ENCODE measurements at regions not wholly inside any gene's neighbourhood (a gene's known extent, or its start where the extent isn't known, plus 50 kb on each side); places are given as distances from the start of the nearest gene placed in this dataset.

DNA sequence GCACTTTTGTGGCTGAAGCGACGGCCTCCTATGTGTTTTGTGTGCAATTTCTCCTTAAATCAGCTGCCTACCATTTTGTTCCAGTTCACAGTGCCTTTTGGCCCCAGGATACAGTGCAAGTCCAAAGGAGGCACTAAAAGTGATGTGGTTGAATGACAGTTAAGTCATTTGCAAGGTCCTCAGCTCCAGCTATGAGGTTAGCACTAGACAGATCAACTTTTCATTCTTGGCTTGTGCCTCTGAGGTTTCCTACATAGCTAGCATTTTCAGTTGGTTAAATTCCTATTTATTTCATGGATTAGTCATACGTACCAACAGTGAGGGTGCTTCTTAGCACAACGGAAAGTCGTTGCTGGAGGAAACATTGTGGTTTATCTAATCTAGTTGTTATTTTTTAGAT lies 59.3 kb upstream of the NTPCR start:
- no peak overlapping the region for H4K8ac ChIP-seq (ENCODE audit: extremely low read depth, insufficient read depth, low read length)
- no peak for DNase-seq (ENCODE audit: low read depth in 1 of 2, low spot score in 2 of 2)
- H3K56ac ChIP-seq (replicated peaks; ENCODE audit: insufficient read length, low read depth, low read length): no peak overlapping the region
- no peak overlapping the region for H3K14ac ChIP-seq (ENCODE audit: insufficient read length)
- FAIRE-seq: no peak
- no peaks in the 10 kb centered on the region for H3K79me1 ChIP-seq (ENCODE audit: low read depth, low read length)
- WGBS, 2 experiments (ENCODE audit: extremely low coverage in 1 of 2, insufficient coverage in 1 of 2, insufficient read length in 1 of 2, insufficient replicate concordance in 2 of 2, low coverage in 1 of 2, low lambda C conversion rate in 2 of 2, missing lambda C conversion rate in 1 of 2): 97% methylated on average over 5 of the region's 5 CpGs; no CpG with 5 or more reads in 1 of the 2 experiments
- ChIA-PET CTCF (ENCODE audit: partially characterized antibody) (interaction anchor here (1.2 to 7.3 kb wide), 3 partner anchors 11 to 415 kb away, joined by 3 to 47 read pairs (median 4); no protein-coding TSS in a partner anchor), POLR2A (ENCODE audit: partially characterized antibody) (no interaction called here)
- H2BK120ac ChIP-seq (replicated peaks; ENCODE audit: low read depth, low read length): no peak overlapping the region
- no peak overlapping the region for H3K27ac ChIP-seq (ENCODE audit: low read depth, low read length)
- no peak overlapping the region for H3K23ac ChIP-seq (ENCODE audit: insufficient read length)
- H2BK12ac ChIP-seq (ENCODE audit: low read depth, low read length): no peak overlapping the region
- H3K27me3 ChIP-seq (replicated peaks in 1 of 4; ENCODE audit: control insufficient read depth in 3 of 4, extremely low read depth in 1 of 4, insufficient read depth in 3 of 4, low read length in 3 of 4): no peaks in the 10 kb centered on the region
- no peak overlapping the region for H4K91ac ChIP-seq (replicated peaks; ENCODE audit: insufficient read length, low read length)
- no peak overlapping the region for H2BK20ac ChIP-seq (ENCODE audit: low read length)
- H3K4me2 ChIP-seq (ENCODE audit: insufficient read depth in 1 of 2, low read depth in 2 of 2, low read length in 2 of 2): no peak overlapping the region
- H2BK5ac ChIP-seq (ENCODE audit: low read depth, low read length): no peak overlapping the region
- no peak overlapping the region for H3K4me3 ChIP-seq (ENCODE audit: extremely low read depth in 1 of 4, insufficient read depth in 2 of 4, low read depth in 3 of 4, low read length in 4 of 4)
- H3K4ac ChIP-seq (replicated peaks; ENCODE audit: insufficient read length, low read depth, low read length): no peak overlapping the region
- no peak overlapping the region for H2BK15ac ChIP-seq (ENCODE audit: low read length)
- no peak overlapping the region for H3K9ac ChIP-seq (replicated peaks in 1 of 4; ENCODE audit: extremely low read depth in 1 of 4, low read depth in 3 of 4, low read length in 3 of 4)
- no peaks in the 10 kb centered on the region for H3K4me1 ChIP-seq (replicated peaks in 1 of 4; ENCODE audit: control insufficient read depth in 3 of 4, insufficient read depth in 4 of 4, low read length in 3 of 4)
- H3K79me2 ChIP-seq (ENCODE audit: control insufficient read depth in 1 of 2, insufficient read depth in 2 of 2, low read length in 2 of 2): no peaks in the 10 kb centered on the region
- H2AK5ac ChIP-seq (ENCODE audit: low read depth, low read length): no peak overlapping the region
- no peak overlapping the region for H3K18ac ChIP-seq (ENCODE audit: extremely low read depth, low read length)
- TF ChIP-seq GABPA (IDR thresholded peaks at IDR 0.05; ENCODE audit: borderline replicate concordance, insufficient read depth, low read length): no peak
- no peak for TF ChIP-seq EZH2 (IDR thresholded peaks at IDR 0.05; ENCODE audit: low read depth, low read length, severe bottlenecking)
- no peak for TF ChIP-seq TEAD4 (IDR thresholded peaks at IDR 0.05; ENCODE audit: low read depth, low read length)
- no peak for TF ChIP-seq TAF7 (optimal IDR thresholded peaks at IDR 0.05; ENCODE audit: borderline replicate concordance, low read depth, low read length)
- TF ChIP-seq SP4 (IDR thresholded peaks at IDR 0.05; ENCODE audit: low read length): no peak
- TF ChIP-seq YY1 (IDR thresholded peaks at IDR 0.05; ENCODE audit: low read depth, low read length): no peak
- TF ChIP-seq ASH2L (IDR thresholded peaks at IDR 0.05; ENCODE audit: low read length): no peak
- no peak for TF ChIP-seq GTF2F1 (IDR thresholded peaks at IDR 0.05; ENCODE audit: borderline replicate concordance, low read depth, low read length)
- no peak for TF ChIP-seq ZNF274 (IDR thresholded peaks at IDR 0.05; ENCODE audit: borderline replicate concordance, extremely low read depth, low read length)
- TF ChIP-seq BACH1 (IDR thresholded peaks at IDR 0.05; ENCODE audit: low read length): no peak
- no peak for TF ChIP-seq RNF2 (IDR thresholded peaks at IDR 0.05; ENCODE audit: borderline replicate concordance, low read depth, low read length, missing control alignments, poor library complexity, severe bottlenecking)
- no peak for TF ChIP-seq HDAC6 (IDR thresholded peaks at IDR 0.05; ENCODE audit: low read depth, low read length)
- no peak for TF ChIP-seq BRCA1 (IDR thresholded peaks at IDR 0.05; ENCODE audit: low read depth, low read length)
- TF ChIP-seq EGR1 (IDR thresholded peaks at IDR 0.05; ENCODE audit: borderline replicate concordance, low read depth, low read length): no peak
- no peak for TF ChIP-seq PHF8 (conservative IDR thresholded peaks at IDR 0.05; ENCODE audit: low read depth, low read length)
- no peak for TF ChIP-seq CBX8 (IDR thresholded peaks at IDR 0.05; ENCODE audit: borderline replicate concordance, low read depth, low read length)
- no peaks in the 10 kb centered on the region for H3K23me2 ChIP-seq (ENCODE audit: low read depth, low read length)
- no peak overlapping the region for H4K5ac ChIP-seq (ENCODE audit: insufficient read length, low read depth, low read length)
- no peak overlapping the region for H2AFZ ChIP-seq (ENCODE audit: low read length)
- no peaks in the 10 kb centered on the region for H4K20me1 ChIP-seq (replicated peaks in 1 of 2; ENCODE audit: control insufficient read depth in 1 of 2, insufficient read depth in 2 of 2, low read length in 2 of 2)
- H3K9me3 ChIP-seq (ENCODE audit: insufficient read depth in 2 of 2, low read depth in 1 of 2, low read length in 1 of 2): peaks cover 6% of the 10 kb centered on the region in 2 experiments; a peak in 3 of 4 replicates
- H3K36me3 ChIP-seq (ENCODE audit: control insufficient read depth in 2 of 4, insufficient read depth in 4 of 4, low read length in 3 of 4): no peaks in the 10 kb centered on the region
